Ishikawa (cell line): ENCODE measurements at regions not wholly inside any gene's neighbourhood (a gene's known extent, or its start where the extent isn't known, plus 50 kb on each side); places are given as distances from the start of the nearest gene placed in this dataset.

Experiments
- EGR1 ChIP-seq: IDR thresholded peaks from 2 replicates; pipeline ENCODE4 v1.6.1; 2012
- FOXM1 ChIP-seq: IDR thresholded peaks from 2 replicates; pipeline ENCODE4 v1.6.1; 2012; ENCODE audit warnings: low read depth, borderline replicate concordance
- RAD21 ChIP-seq: IDR thresholded peaks from 2 replicates; pipeline ENCODE4 v1.6.1; 2012; ENCODE audit warnings: low read depth
- TAF1 ChIP-seq: IDR thresholded peaks from 2 replicates; pipeline ENCODE4 v1.6.1; 2012; ENCODE audit warnings: low read depth, mild to moderate bottlenecking
- TF ChIP-seq, protein P1 (sequence below): IDR thresholded peaks from 2 replicates; pipeline ENCODE4 v1.6.1; 2012

DNA sequence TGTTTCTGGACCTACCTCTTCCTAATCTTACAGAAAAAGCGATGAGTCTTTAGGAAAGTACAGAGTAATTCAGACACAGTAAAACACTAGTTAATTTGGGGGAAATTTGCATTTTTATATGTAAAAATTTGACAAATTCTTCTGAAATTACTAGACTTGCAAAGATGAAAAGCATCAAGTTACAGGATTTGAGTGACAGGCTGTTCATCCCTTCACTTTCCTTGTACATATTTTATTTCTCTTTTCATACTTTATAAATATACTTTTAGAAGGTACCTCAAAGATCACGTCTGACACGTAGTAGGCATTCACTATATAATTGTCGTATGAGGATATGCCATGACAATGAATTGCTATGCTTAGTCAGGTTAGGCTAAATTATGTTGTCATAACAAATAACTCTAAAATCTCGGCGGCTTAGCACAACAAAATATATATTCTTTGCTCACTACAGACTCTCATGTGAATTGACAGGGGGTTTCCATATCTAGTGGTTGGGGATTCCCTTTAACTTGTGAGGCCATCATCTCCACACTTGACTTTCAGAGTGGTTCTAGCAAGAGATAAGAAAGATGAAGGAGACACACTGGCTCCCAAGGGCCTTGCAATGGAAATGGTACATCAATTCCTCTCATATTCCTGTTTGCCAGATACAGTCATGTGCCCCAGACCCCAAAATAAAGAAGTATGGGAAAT is 154.1 kb upstream of the TUT7 start:
- TF ChIP-seq RAD21 (no peak), FOXM1 (no peak), TAF1 (no peak), EGR1 (no peak)
- TF ChIP-seq, protein P1, sequence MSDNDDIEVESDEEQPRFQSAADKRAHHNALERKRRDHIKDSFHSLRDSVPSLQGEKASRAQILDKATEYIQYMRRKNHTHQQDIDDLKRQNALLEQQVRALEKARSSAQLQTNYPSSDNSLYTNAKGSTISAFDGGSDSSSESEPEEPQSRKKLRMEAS: no peak
